ENCODE measurements at regions not wholly inside any gene's neighbourhood (a gene's known extent, or its start where the extent isn't known, plus 50 kb on each side); places are given as distances from the start of the nearest gene placed in this dataset.

GRCh38 chr3:68162644-68163043 is 508.2 kb upstream of the SUCLG2 start:
- no peak for DNase-seq (ENCODE audit: low read depth)

DNA sequence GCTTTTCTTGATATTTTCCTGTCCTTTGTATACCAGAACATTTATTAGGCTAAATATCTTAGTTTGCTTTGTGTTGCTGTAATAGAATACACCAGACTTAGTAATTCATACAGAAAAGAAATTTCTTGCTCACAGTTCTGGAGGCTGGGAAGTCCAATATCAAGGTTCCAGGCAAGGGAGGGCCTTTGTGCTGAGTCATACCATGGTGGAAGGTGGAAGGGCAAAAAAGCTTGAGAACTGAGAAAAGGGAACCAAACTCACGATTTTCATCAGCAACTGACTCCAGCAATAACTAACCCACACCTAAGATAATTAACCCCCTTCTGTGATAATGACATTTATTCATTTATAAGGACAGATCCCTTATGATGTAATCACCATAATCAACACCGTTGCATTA is 496.9 kb upstream of the SUCLG2 start:
- no peak for DNase-seq (ENCODE audit: low read depth)

GRCh38 chr3:68148447-68148846 is 494.0 kb upstream of the SUCLG2 start:
- no peak for DNase-seq (ENCODE audit: low read depth)

DNA sequence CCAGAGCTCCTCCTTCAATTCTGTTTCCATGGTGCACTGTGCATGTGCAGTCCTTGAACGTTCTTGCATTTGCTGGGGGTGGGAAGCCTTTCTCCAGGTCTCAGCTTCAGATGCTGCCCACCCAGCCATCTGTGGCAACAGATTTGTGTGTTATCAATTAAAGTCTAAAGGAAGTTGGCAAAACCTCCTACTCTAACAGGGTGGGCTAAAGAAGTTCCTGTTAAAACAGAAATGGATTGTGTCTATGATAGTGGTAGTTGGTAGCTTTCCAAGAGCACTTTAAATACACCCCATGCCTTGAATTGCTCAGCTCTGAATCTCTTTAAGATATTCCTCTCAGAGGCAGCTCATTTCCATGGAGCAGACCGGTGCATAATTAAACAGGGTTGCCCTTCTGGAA is 488.0 kb upstream of the SUCLG2 start:
- DNase-seq (ENCODE audit: low read depth) = no peak

DNA sequence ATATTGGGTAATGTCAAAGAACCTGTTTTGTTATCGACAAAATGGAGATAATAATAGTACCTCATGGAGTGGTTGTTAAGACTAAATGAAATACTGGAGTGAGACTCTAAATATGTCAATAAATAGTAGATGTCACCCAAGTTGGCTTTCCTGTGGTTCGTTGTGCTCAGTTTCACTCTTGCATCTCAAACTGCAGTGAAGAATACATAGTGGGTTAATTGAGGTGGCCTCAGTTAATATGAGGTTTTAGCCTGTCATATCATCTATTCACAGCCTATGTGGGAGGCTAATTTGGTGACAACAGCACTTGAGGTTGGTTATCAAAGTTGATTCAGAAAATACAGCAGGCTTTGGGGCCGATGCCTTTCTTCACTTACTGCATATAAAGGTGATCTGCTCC is 485.5 kb upstream of the SUCLG2 start:
- DNase-seq (ENCODE audit: low read depth) = no peak

- no peak for DNase-seq (ENCODE audit: low read depth)
Measured at GRCh38 chr3:68136411-68136810, 482.0 kb upstream of the SUCLG2 start.

DNA sequence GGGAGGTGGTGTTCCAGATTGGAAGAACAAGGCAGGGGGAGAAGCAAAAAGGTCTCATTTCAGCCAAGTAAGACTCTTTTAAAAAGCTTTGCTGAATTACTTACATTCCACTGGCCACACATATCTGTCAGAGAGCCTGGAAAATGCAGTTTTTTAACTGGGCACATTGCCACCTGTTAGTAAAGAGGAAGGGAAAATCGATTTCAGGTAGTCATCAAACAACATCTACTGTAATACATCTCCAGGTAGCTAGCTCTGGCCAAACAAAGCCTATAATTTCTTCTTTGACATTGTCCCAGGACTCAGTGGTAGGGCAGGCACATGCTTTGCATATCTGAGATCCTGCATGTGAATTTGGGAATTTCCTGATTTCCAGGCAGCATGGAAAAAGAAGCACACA is 480.7 kb upstream of the SUCLG2 start:
- no peak for DNase-seq (ENCODE audit: low read depth)

- no peak for DNase-seq (ENCODE audit: low read depth)
Measured at GRCh38 chr3:68129065-68129464, 474.7 kb upstream of the SUCLG2 start.

DNA sequence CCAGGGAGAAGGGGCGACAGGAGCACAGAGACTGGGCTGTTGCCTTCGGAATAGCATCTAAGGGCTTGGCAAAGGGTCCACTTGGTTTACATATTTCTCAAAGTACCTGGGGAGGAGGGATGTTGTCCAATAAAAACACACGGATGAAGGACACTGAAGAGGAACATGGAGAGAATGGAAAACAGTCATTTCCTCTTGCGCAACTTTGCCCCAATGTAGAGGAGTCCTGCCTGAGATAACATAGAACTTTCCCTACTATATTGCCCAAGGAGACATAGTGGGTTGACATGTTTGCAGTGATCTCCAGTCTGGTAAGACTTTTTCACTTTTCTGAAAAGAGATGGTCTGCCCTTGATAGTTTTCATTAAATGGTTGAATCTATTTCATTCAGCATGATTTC is 468.8 kb upstream of the SUCLG2 start:
- DNase-seq (ENCODE audit: low read depth) = no peak

DNA sequence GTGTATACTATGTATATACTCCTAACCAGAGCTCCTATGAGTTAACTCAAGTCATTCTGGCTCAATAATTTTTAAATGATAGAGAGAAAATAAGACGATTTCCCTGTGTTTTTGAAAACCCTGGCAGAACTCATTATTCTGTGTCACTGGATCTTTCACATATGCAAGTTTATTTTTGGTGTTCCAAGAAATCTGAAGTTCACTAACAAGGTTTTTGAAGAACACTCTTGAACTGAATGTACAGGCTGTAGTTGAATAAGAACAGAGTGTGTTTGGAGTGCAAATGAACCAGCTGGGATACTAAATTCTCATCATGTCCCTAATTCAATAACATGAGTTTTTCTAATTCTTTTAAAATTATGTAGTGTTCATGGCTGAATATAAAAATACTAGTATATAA is 466.9 kb upstream of the SUCLG2 start:
- DNase-seq (ENCODE audit: low read depth) = no peak

DNA sequence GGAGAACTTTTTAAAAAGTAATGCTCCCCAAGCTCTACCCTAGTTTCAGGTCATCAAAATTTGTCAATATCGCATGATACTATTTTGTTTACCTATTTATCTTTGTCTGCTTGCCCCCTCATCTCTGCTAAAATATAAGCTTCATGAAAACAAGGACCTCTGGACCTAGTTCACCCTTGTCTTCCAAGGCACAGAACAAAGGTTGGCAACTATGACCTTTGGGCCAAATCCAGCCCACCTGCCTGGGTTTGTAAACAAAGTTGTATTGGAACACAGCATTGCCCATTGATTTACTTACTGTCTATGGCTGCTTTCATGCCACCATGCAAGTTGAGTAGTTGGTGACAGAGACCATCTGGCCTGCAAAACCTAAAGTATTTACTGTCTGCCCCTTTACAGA is 462.2 kb upstream of the SUCLG2 start:
- DNase-seq (ENCODE audit: low read depth) = no peak

- no peak for DNase-seq (ENCODE audit: low read depth)
Measured at GRCh38 chr3:68103811-68104210, 449.4 kb upstream of the SUCLG2 start.

GRCh38 chr3:68090571-68090970 is 436.2 kb upstream of the SUCLG2 start:
- DNase-seq (ENCODE audit: low read depth) = no peak

- no peak for DNase-seq (ENCODE audit: low read depth)
Measured at GRCh38 chr3:68089572-68090011, 435.2 kb upstream of the SUCLG2 start.

DNA sequence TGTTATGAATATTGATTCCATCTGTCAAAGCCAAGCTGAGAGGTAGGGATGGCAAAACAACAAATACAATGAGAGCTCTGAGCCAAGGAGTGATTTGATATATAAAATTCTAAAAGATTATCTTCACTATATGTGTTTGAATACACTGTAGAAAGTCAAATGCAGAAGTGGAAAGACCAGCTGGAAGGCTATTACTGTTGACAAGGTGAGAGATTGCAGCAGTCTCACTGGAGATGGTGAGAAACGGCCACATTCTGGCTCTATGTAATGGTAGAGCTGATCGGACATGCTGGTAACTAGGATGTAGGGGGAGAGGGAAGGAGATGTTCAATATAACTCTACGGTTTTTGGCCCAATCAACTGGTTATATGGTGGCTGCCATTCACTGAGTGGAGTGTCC is 434.2 kb upstream of the SUCLG2 start:
- DNase-seq (ENCODE audit: low read depth) = no peak

GRCh38 chr3:68088216-68088615 is 433.8 kb upstream of the SUCLG2 start:
- DNase-seq (ENCODE audit: low read depth) = peak; percentile 8

- DNase-seq (ENCODE audit: low read depth) = no peak
Measured at GRCh38 chr3:68072062-68072461, 417.6 kb upstream of the SUCLG2 start.

GRCh38 chr3:68070186-68070585 is 415.8 kb upstream of the SUCLG2 start:
- DNase-seq (ENCODE audit: low read depth) = no peak

- DNase-seq (ENCODE audit: low read depth) = no peak
Measured at GRCh38 chr3:68067314-68067713, 412.9 kb upstream of the SUCLG2 start.

- DNase-seq (ENCODE audit: low read depth) = no peak
Measured at GRCh38 chr3:68062926-68063325, 408.5 kb upstream of the SUCLG2 start.

DNA sequence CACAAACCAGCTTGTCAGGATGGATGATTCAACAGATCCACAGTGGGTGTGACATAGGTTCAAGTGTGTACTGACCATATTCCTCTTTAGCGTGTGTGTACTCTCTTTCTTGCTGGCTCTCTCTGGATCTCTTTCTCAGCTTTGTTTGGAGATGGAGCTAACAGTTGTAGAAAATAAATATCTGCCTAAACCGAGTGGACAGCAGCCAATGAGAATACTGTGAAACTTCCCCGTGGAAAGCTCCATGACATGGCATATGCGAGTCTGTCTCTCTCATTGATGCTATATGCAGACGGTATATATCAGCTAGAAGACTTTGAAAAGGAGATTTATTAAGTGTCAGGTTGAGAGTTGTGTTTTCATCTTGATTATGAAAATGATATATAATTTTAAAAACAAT is 406.5 kb upstream of the SUCLG2 start:
- no peak for DNase-seq (ENCODE audit: low read depth)

DNA sequence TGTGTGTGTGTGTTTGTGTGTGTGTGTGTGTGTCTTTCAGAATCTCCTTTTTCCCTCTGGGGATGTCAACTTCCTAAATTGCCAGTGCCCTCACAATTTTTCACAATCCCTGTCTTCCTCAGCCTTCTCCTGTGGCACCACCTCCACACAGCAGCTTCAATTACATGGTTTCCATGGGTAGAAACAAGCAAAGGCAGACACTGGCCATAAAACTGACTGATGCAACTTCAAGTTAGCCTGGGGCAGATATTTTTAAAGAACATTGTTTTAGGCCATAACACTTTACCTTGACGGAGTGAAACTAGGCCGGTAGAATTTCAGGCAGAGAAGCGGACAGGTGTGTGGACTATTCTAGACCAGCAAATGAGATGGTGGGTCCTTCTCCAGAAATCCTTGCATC is 405.8 kb upstream of the SUCLG2 start:
- no peak for DNase-seq (ENCODE audit: low read depth)

DNA sequence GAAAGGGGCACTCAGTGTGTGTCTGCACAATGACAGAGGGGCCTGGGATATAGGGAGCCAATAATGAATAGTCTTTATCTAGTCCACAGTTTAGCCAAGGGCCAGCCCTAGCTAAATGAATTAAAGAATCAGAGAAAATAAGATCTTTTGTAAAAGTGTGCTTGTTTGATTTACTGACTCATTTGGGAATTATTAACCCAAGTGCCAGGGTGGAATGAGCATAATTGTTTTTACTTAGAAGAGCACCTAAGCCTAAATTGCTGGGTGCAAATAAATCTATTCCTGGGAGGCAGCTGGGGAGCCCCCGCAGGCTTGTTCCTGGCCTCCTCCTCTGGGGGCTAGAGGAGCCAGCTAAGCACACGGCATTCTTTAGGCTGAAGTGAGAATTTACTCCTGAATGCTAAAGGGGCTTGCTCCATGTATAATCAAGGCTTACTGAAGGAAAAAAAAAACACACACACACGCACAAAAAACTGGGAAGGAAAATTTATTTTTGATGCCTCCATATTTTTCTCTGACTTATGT is 405.3 kb upstream of the SUCLG2 start:
- DNase-seq (ENCODE audit: low read depth) = no peak

- peak; percentile 37 for DNase-seq (ENCODE audit: low read depth)
Measured at GRCh38 chr3:68057637-68058320, 403.4 kb upstream of the SUCLG2 start.

All from stimulated activated CD8-positive, alpha-beta memory T cell treated with anti-CD3 and anti-CD28 coated beads, Interleukin-12 subunit alpha, Interleukin-12 subunit beta, amount 100 ng/mL, for 4 hours (primary cell).